GM18873 (cell line): ENCODE measurements at regions not wholly inside any gene's neighbourhood (a gene's known extent, or its start where the extent isn't known, plus 50 kb on each side); places are given as distances from the start of the nearest gene placed in this dataset.

Source experiments
- ATAC-seq: cut with Tn5 transposase; IDR thresholded peaks from one replicate; pipeline ENCODE4 v1.9.1; 2021; ENCODE audit warnings: mild to moderate bottlenecking, moderate library complexity, moderate number of reproducible peaks; ENCODE audit not compliant: unreplicated experiment, low FRiP score

GRCh38 chr2:55973673-55974072, 50.1 kb upstream of the EFEMP1 start:
- ATAC-seq: no peak

- no peak for ATAC-seq
Observed at GRCh38 chr2:55976681-55977080, 53.1 kb upstream of the EFEMP1 start.

GRCh38 chr2:55985406-55985805, 61.8 kb upstream of the EFEMP1 start:
- ATAC-seq: peak; percentile 92

GRCh38 chr2:55986001-55986400, 62.4 kb upstream of the EFEMP1 start:
- ATAC-seq: no peak

GRCh38 chr2:55986700-55987440, 63.3 kb upstream of the EFEMP1 start:
- ATAC-seq: no peak

- ATAC-seq: no peak
Observed at GRCh38 chr2:55989405-55989804, 65.8 kb upstream of the EFEMP1 start.

GRCh38 chr2:55992455-55992854, 68.9 kb upstream of the EFEMP1 start:
- ATAC-seq: no peak

GRCh38 chr2:55993685-55994084, 70.1 kb upstream of the EFEMP1 start:
- ATAC-seq: no peak

GRCh38 chr2:55995211-55995610, 71.6 kb upstream of the EFEMP1 start:
- no peak for ATAC-seq

- ATAC-seq: no peak
Observed at GRCh38 chr2:55995902-55996301, 72.3 kb upstream of the EFEMP1 start.

GRCh38 chr2:55999231-55999630, 75.6 kb upstream of the EFEMP1 start:
- ATAC-seq: no peak

GRCh38 chr2:55999790-56000189, 76.2 kb upstream of the EFEMP1 start:
- ATAC-seq: no peak

GRCh38 chr2:56001947-56002346, 78.4 kb upstream of the EFEMP1 start:
- ATAC-seq: no peak

GRCh38 chr2:56008661-56009431, 85.3 kb upstream of the EFEMP1 start:
- ATAC-seq: no peak

GRCh38 chr2:56009758-56010458, 86.3 kb upstream of the EFEMP1 start:
- ATAC-seq: no peak

GRCh38 chr2:56011624-56012023, 88.0 kb upstream of the EFEMP1 start:
- ATAC-seq: no peak

GRCh38 chr2:56012221-56012765, 88.7 kb upstream of the EFEMP1 start:
- no peak for ATAC-seq

- ATAC-seq: no peak
Observed at GRCh38 chr2:56013475-56013874, 89.9 kb upstream of the EFEMP1 start.

- ATAC-seq: no peak
Observed at GRCh38 chr2:56014046-56014730, 90.6 kb upstream of the EFEMP1 start.

GRCh38 chr2:56015711-56016115, 92.1 kb upstream of the EFEMP1 start:
- ATAC-seq: no peak
